ENCODE measurements at regions not wholly inside any gene's neighbourhood (a gene's known extent, or its start where the extent isn't known, plus 50 kb on each side); places are given as distances from the start of the nearest gene placed in this dataset.

GRCh38 chr13:32905063-32905863 lies 111.0 kb upstream of the KL start:
- ChIA-PET POLR2A (no interaction called here), CTCF (interaction anchor here (1.4 kb wide), 1 partner anchor 9 kb away, joined by 3 read pairs; no protein-coding TSS in a partner anchor)
- Histone ChIP-seq H3K36me3 (ENCODE audit: control insufficient read depth in 4 of 4, insufficient read depth in 4 of 4, low read length in 3 of 4) (no peaks in the 10 kb centered on the region), H3K9me3 (ENCODE audit: control extremely low read depth in 1 of 5, control insufficient read depth in 4 of 5, insufficient read depth in 2 of 5, low read depth in 1 of 5, low read length in 4 of 5) (no peaks in the 10 kb centered on the region), H3K27ac (ENCODE audit: insufficient read depth in 1 of 2, low read depth in 1 of 2, low read length in 2 of 2, poor library complexity in 1 of 2, severe bottlenecking in 2 of 2) (no peak overlapping the region), H3K4me3 (ENCODE audit: control insufficient read depth in 1 of 7, extremely low read depth in 1 of 7, insufficient read depth in 4 of 7, low read depth in 2 of 7, low read length in 6 of 7) (peak overlapping the region in 3 of 7 experiments; percentile 7 to 29 (median 11)), H3K4me1 (ENCODE audit: control extremely low read depth in 1 of 4, control insufficient read depth in 4 of 4, insufficient read depth in 4 of 4, low read length in 3 of 4) (peaks cover 3 to 22% (median 10%) of the 10 kb centered on the region in 4 experiments), H3K27me3 (replicated peaks in 2 of 5; ENCODE audit: control insufficient read depth in 4 of 5, insufficient read depth in 5 of 5, low read length in 4 of 5) (no peaks in the 10 kb centered on the region)
- WGBS (ENCODE audit: insufficient coverage) = 37% methylated on average over 5 of the region's 6 CpGs
- peak; percentile 22 to 88 (median 84) for DNase-seq

GRCh38 chr13:32905864-32906180 lies 110.4 kb upstream of the KL start:
- peaks cover 3 to 27% (median 10%) of the 10 kb centered on the region in 4 experiments for H3K4me1 ChIP-seq (ENCODE audit: control extremely low read depth in 1 of 4, control insufficient read depth in 4 of 4, insufficient read depth in 4 of 4, low read length in 3 of 4)
- no peaks in the 10 kb centered on the region for H3K9me3 ChIP-seq (ENCODE audit: control extremely low read depth in 1 of 5, control insufficient read depth in 4 of 5, insufficient read depth in 2 of 5, low read depth in 1 of 5, low read length in 4 of 5)
- H3K27ac ChIP-seq (ENCODE audit: insufficient read depth in 1 of 2, low read depth in 1 of 2, low read length in 2 of 2, poor library complexity in 1 of 2, severe bottlenecking in 2 of 2) = no peak overlapping the region
- ChIA-PET POLR2A (no interaction called here), CTCF (interaction anchor here (1.3 to 1.4 kb wide), 2 partner anchors 9 to 14 kb away, joined by 3 read pairs; no protein-coding TSS in a partner anchor)
- H3K27me3 ChIP-seq (replicated peaks in 2 of 5; ENCODE audit: control insufficient read depth in 4 of 5, insufficient read depth in 5 of 5, low read length in 4 of 5) = no peaks in the 10 kb centered on the region
- DNase-seq = no peak
- H3K4me3 ChIP-seq (ENCODE audit: control insufficient read depth in 1 of 7, extremely low read depth in 1 of 7, insufficient read depth in 4 of 7, low read depth in 2 of 7, low read length in 6 of 7) = peak overlapping the region in 2 of 7 experiments; percentile 11 to 29
- H3K36me3 ChIP-seq (ENCODE audit: control insufficient read depth in 4 of 4, insufficient read depth in 4 of 4, low read length in 3 of 4) = no peaks in the 10 kb centered on the region
- WGBS (ENCODE audit: insufficient coverage) = 28% methylated on average over 4 of the region's 4 CpGs

DNA sequence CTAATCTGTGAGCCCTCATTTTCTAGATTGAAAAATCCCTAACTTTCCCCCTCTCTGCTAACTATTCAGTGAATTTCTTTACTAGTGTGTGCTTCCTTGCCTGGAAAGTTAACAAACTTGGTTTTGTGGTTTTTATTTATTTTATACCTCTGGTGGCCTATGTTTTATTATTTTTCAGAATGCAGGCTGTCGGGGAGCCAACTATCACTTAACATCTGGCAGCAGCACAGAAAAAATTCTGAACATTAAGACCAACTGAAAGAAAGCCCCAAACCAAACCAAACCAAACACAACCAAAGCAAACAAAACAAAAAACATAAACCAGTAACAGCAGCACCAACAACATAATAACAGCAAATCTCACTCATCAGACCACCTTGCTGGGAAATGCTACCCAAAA lies 109.0 kb upstream of the KL start:
- 100% methylated on average over 1 of the region's 1 CpG for WGBS (ENCODE audit: insufficient coverage)
- no peaks in the 10 kb centered on the region for H3K27me3 ChIP-seq (replicated peaks in 2 of 5; ENCODE audit: control insufficient read depth in 4 of 5, insufficient read depth in 5 of 5, low read length in 4 of 5)
- no peaks in the 10 kb centered on the region for H3K9me3 ChIP-seq (ENCODE audit: control extremely low read depth in 1 of 5, control insufficient read depth in 4 of 5, insufficient read depth in 2 of 5, low read depth in 1 of 5, low read length in 4 of 5)
- H3K36me3 ChIP-seq (ENCODE audit: control insufficient read depth in 4 of 4, insufficient read depth in 4 of 4, low read length in 3 of 4) = no peaks in the 10 kb centered on the region
- no peak overlapping the region for H3K27ac ChIP-seq (ENCODE audit: insufficient read depth in 1 of 2, low read depth in 1 of 2, low read length in 2 of 2, poor library complexity in 1 of 2, severe bottlenecking in 2 of 2)
- ChIA-PET CTCF (interaction anchor here (1.3 kb wide), 1 partner anchor 12 kb away, joined by 3 read pairs; no protein-coding TSS in a partner anchor), POLR2A (no interaction called here)
- peaks cover 3 to 27% (median 10%) of the 10 kb centered on the region in 4 experiments for H3K4me1 ChIP-seq (ENCODE audit: control extremely low read depth in 1 of 4, control insufficient read depth in 4 of 4, insufficient read depth in 4 of 4, low read length in 3 of 4)
- no peak overlapping the region for H3K4me3 ChIP-seq (ENCODE audit: control insufficient read depth in 1 of 7, extremely low read depth in 1 of 7, insufficient read depth in 4 of 7, low read depth in 2 of 7, low read length in 6 of 7)
- DNase-seq = no peak

DNA sequence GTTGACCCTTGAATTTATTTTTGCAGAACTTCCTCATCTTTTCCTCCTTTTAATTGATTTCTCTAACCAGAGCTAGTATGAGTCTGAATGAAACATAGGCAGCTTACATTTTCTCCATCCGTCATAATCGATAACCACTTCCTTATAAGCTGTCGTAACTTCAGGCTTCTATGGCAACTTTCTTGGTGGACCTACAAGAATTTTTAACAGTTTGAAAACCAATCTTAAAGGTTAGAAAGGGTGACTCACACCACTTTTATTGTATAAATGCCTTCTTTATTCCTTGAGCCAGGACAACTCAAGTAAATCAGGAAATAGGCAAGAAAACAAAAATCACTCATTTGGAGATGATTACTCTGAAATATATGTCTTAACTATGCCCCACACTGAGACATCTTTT lies 105.7 kb upstream of the KL start:
- Histone ChIP-seq H3K4me1 (ENCODE audit: control extremely low read depth in 1 of 4, control insufficient read depth in 4 of 4, insufficient read depth in 4 of 4, low read length in 3 of 4) (peaks cover 0 to 17% (median 5%) of the 10 kb centered on the region in 4 experiments), H3K4me3 (ENCODE audit: control insufficient read depth in 1 of 7, extremely low read depth in 1 of 7, insufficient read depth in 4 of 7, low read depth in 2 of 7, low read length in 6 of 7) (no peak overlapping the region), H3K27ac (ENCODE audit: insufficient read depth in 1 of 2, low read depth in 1 of 2, low read length in 2 of 2, poor library complexity in 1 of 2, severe bottlenecking in 2 of 2) (no peak overlapping the region), H3K9me3 (ENCODE audit: control extremely low read depth in 1 of 5, control insufficient read depth in 4 of 5, insufficient read depth in 2 of 5, low read depth in 1 of 5, low read length in 4 of 5) (no peaks in the 10 kb centered on the region), H3K36me3 (ENCODE audit: control insufficient read depth in 4 of 4, insufficient read depth in 4 of 4, low read length in 3 of 4) (no peaks in the 10 kb centered on the region), H3K27me3 (replicated peaks in 2 of 5; ENCODE audit: control insufficient read depth in 4 of 5, insufficient read depth in 5 of 5, low read length in 4 of 5) (no peaks in the 10 kb centered on the region)
- ChIA-PET POLR2A (no interaction called here), CTCF (interaction anchor here (0.8 to 1.3 kb wide), 4 partner anchors 9 to 29 kb away, joined by 3 to 4 read pairs (median 3); no protein-coding TSS in a partner anchor)
- 73% methylated on average over 3 of the region's 3 CpGs for WGBS (ENCODE audit: insufficient coverage)
- peak in 2 of 3 donors; percentile 11 to 29 for DNase-seq

GRCh38 chr13:32911506-32911905 lies 104.7 kb upstream of the KL start:
- WGBS (ENCODE audit: insufficient coverage) = 96% methylated on average over 2 of the region's 2 CpGs
- POLR2A ChIA-PET = no interaction called here

GRCh38 chr13:32914686-32915085 lies 101.5 kb upstream of the KL start:
- DNase-seq = no peak
- WGBS (ENCODE audit: insufficient coverage) = no CpG with 5 or more reads among the region's 1 CpG
- peaks cover 0 to 7% (median 0%) of the 10 kb centered on the region in 4 experiments for H3K4me1 ChIP-seq (ENCODE audit: control extremely low read depth in 1 of 4, control insufficient read depth in 4 of 4, insufficient read depth in 4 of 4, low read length in 3 of 4)
- no peak overlapping the region for H3K27ac ChIP-seq (ENCODE audit: insufficient read depth in 1 of 2, low read depth in 1 of 2, low read length in 2 of 2, poor library complexity in 1 of 2, severe bottlenecking in 2 of 2)
- H3K4me3 ChIP-seq (ENCODE audit: control insufficient read depth in 1 of 7, extremely low read depth in 1 of 7, insufficient read depth in 4 of 7, low read depth in 2 of 7, low read length in 6 of 7) = no peak overlapping the region
- ChIA-PET POLR2A (no interaction called here), CTCF (interaction anchor here (1.0 kb wide), 1 partner anchor 8 kb away, joined by 3 read pairs; no protein-coding TSS in a partner anchor)
- no peaks in the 10 kb centered on the region for H3K36me3 ChIP-seq (ENCODE audit: control insufficient read depth in 4 of 4, insufficient read depth in 4 of 4, low read length in 3 of 4)
- H3K9me3 ChIP-seq (ENCODE audit: control extremely low read depth in 1 of 5, control insufficient read depth in 4 of 5, insufficient read depth in 2 of 5, low read depth in 1 of 5, low read length in 4 of 5) = peaks cover 0 to 14% (median 3%) of the 10 kb centered on the region in 5 experiments
- no peaks in the 10 kb centered on the region for H3K27me3 ChIP-seq (replicated peaks in 2 of 5; ENCODE audit: control insufficient read depth in 4 of 5, insufficient read depth in 5 of 5, low read length in 4 of 5)

More at GRCh38 chr13:32911506-32911905, 104.7 kb upstream of the KL start:
- H3K4me1 ChIP-seq (ENCODE audit: control extremely low read depth in 1 of 4, control insufficient read depth in 4 of 4, insufficient read depth in 4 of 4, low read length in 3 of 4) = peaks cover 0 to 7% (median 0%) of the 10 kb centered on the region in 4 experiments
- peak; percentile 23 to 53 (median 49) for DNase-seq
- no peaks in the 10 kb centered on the region for H3K36me3 ChIP-seq (ENCODE audit: control insufficient read depth in 4 of 4, insufficient read depth in 4 of 4, low read length in 3 of 4)
- no peak overlapping the region for H3K27ac ChIP-seq (ENCODE audit: insufficient read depth in 1 of 2, low read depth in 1 of 2, low read length in 2 of 2, poor library complexity in 1 of 2, severe bottlenecking in 2 of 2)
- peaks cover 0 to 6% (median 0%) of the 10 kb centered on the region in 5 experiments for H3K9me3 ChIP-seq (ENCODE audit: control extremely low read depth in 1 of 5, control insufficient read depth in 4 of 5, insufficient read depth in 2 of 5, low read depth in 1 of 5, low read length in 4 of 5)
- no peaks in the 10 kb centered on the region for H3K27me3 ChIP-seq (replicated peaks in 2 of 5; ENCODE audit: control insufficient read depth in 4 of 5, insufficient read depth in 5 of 5, low read length in 4 of 5)
- H3K4me3 ChIP-seq (ENCODE audit: control insufficient read depth in 1 of 7, extremely low read depth in 1 of 7, insufficient read depth in 4 of 7, low read depth in 2 of 7, low read length in 6 of 7) = no peak overlapping the region
- CTCF ChIA-PET = interaction anchor here (1.0 to 1.3 kb wide), 5 partner anchors 9 to 30 kb away, joined by 3 to 4 read pairs (median 3); no protein-coding TSS in a partner anchor

DNA sequence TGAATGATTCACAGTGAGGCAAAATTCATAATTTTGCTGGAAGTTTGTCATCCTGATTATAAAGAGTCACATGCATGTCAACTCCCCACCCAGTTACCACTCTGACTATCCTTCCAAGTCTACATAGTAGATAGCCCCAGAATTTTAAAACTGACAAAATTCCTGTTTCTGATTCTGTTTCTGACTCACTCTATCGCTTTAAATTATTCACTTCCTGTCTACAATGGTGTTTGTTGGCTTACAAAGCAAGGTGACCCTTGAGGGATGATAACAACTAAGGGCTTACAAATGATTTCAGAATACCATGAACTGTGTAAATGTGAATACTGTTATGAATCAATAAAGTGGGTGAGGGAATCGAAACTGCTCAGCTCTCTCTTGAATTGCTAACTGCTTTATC lies 98.7 kb upstream of the KL start:
- ChIA-PET CTCF (no interaction called here), POLR2A (no interaction called here)
- DNase-seq = no peak
- peaks cover 0 to 14% (median 3%) of the 10 kb centered on the region in 5 experiments for H3K9me3 ChIP-seq (ENCODE audit: control extremely low read depth in 1 of 5, control insufficient read depth in 4 of 5, insufficient read depth in 2 of 5, low read depth in 1 of 5, low read length in 4 of 5)
- no peaks in the 10 kb centered on the region for H3K4me1 ChIP-seq (ENCODE audit: control extremely low read depth in 1 of 4, control insufficient read depth in 4 of 4, insufficient read depth in 4 of 4, low read length in 3 of 4)
- H3K36me3 ChIP-seq (ENCODE audit: control insufficient read depth in 4 of 4, insufficient read depth in 4 of 4, low read length in 3 of 4) = no peaks in the 10 kb centered on the region
- WGBS (ENCODE audit: insufficient coverage) = 100% methylated on average over 1 of the region's 2 CpGs
- no peak overlapping the region for H3K27ac ChIP-seq (ENCODE audit: insufficient read depth in 1 of 2, low read depth in 1 of 2, low read length in 2 of 2, poor library complexity in 1 of 2, severe bottlenecking in 2 of 2)
- no peaks in the 10 kb centered on the region for H3K27me3 ChIP-seq (replicated peaks in 2 of 5; ENCODE audit: control insufficient read depth in 4 of 5, insufficient read depth in 5 of 5, low read length in 4 of 5)
- H3K4me3 ChIP-seq (ENCODE audit: control insufficient read depth in 1 of 7, extremely low read depth in 1 of 7, insufficient read depth in 4 of 7, low read depth in 2 of 7, low read length in 6 of 7) = no peak overlapping the region

Data from common myeloid progenitor, CD34-positive (primary cell).